ENCODE measurements at regions not wholly inside any gene's neighbourhood (a gene's known extent, or its start where the extent isn't known, plus 50 kb on each side); places are given as distances from the start of the nearest gene placed in this dataset.
"Not testable (repeated sequence)": the region's sequence is repeated elsewhere in the genome, so short reads cannot be mapped to it uniquely, and the experiment has no call there.

GRCh38 chr1:244301595-244302130 is 150.0 kb downstream of the ADSS2 start:
- no peak for DNase-seq

- DNase-seq: no peak
Observed at GRCh38 chr1:244302876-244303609, 148.7 kb downstream of the ADSS2 start.

GRCh38 chr1:244303610-244303969 is 148.1 kb downstream of the ADSS2 start:
- DNase-seq: no peak

- no peak for DNase-seq
Observed at GRCh38 chr1:244304156-244304555, 147.6 kb downstream of the ADSS2 start.

- DNase-seq: no peak
Observed at GRCh38 chr1:244304656-244305055, 147.1 kb downstream of the ADSS2 start.

- DNase-seq: no peak
Observed at GRCh38 chr1:244305776-244306341, 145.8 kb downstream of the ADSS2 start.

GRCh38 chr1:244306544-244306943 is 145.2 kb downstream of the ADSS2 start:
- no peak for DNase-seq

- not testable (repeated sequence) for DNase-seq
Observed at GRCh38 chr1:244309191-244309590, 142.5 kb downstream of the ADSS2 start.

GRCh38 chr1:244311784-244312532 is 139.8 kb downstream of the ADSS2 start:
- DNase-seq: no peak

GRCh38 chr1:244313346-244313745 is 138.4 kb downstream of the ADSS2 start:
- DNase-seq: no peak

GRCh38 chr1:244314921-244315559 is 136.7 kb downstream of the ADSS2 start:
- DNase-seq: no peak

- no peak for DNase-seq
Observed at GRCh38 chr1:244315996-244316395, 135.7 kb downstream of the ADSS2 start.

- no peak for DNase-seq
Observed at GRCh38 chr1:244316407-244316806, 135.3 kb downstream of the ADSS2 start.

GRCh38 chr1:244316986-244317655 is 134.6 kb downstream of the ADSS2 start:
- no peak for DNase-seq

GRCh38 chr1:244318078-244318477 is 133.6 kb downstream of the ADSS2 start:
- no peak for DNase-seq

GRCh38 chr1:244318512-244318911 is 133.2 kb downstream of the ADSS2 start:
- DNase-seq: no peak

GRCh38 chr1:244319283-244320132 is 132.2 kb downstream of the ADSS2 start:
- peak in 1 of 2 experiments; percentile 13 for DNase-seq

- DNase-seq: no peak
Observed at GRCh38 chr1:244322181-244322580, 129.5 kb downstream of the ADSS2 start.

- DNase-seq: peak in 1 of 2 experiments; percentile 7
Observed at GRCh38 chr1:244322791-244323521, 128.8 kb downstream of the ADSS2 start.

GRCh38 chr1:244324176-244324883 is 127.4 kb downstream of the ADSS2 start:
- no peak for DNase-seq

Measured in activated CD4-positive, alpha-beta T cell treated with anti-CD3 and anti-CD28 coated beads, Interleukin-2, amount 50 U/mL, for 4 hours (primary cell).